Astrocyte of the spinal cord (primary cell): ENCODE measurements at regions not wholly inside any gene's neighbourhood (a gene's known extent, or its start where the extent isn't known, plus 50 kb on each side); places are given as distances from the start of the nearest gene placed in this dataset.
"Not testable (repeated sequence)": the region's sequence is repeated elsewhere in the genome, so short reads cannot be mapped to it uniquely, and the experiment has no call there.

Experiments used
- DNase-seq: peaks from one replicate; pipeline ENCODE4 v3.0.0; 2011; ENCODE audit warnings: low read depth, low spot score
- H3K4me3 ChIP-seq: 2 replicates; pipeline ENCODE4 v1.5.1; 2011; ENCODE audit warnings: low read depth, mild to moderate bottlenecking, low read length, moderate library complexity
- CTCF ChIP-seq: IDR thresholded peaks from 2 replicates; pipeline ENCODE4 v1.5.1; 2012; ENCODE audit warnings: low read depth, mild to moderate bottlenecking, low read length, inconsistent platforms
- in situ Hi-C: cut with HindIII; loops from 2 replicates; pipeline ENCODE4 v1.10.0; 2017; ENCODE audit warnings: low sequenced_read_pairs

DNA sequence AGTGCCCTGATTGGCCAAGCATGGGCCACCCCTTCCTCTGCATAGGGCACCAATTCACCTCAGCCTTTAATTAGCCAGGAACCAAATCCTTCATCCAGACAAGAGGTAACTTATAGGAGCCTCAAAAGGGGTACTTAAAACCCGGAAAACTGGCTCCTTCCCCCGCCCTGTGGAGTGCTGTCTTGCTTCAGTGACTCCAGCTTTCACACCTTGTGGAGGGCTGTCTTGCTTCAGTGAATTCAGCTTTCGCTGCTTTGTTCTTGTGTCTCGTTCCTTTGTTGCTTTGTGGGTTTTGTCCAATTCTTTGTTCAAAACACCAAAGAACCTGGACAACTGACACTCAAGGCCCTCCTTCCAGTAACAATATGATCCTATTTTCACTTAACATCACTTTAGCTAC, 82.2 kb upstream of the FRG1 start:
- in situ Hi-C loops: no loop called here
- no peak overlapping the region for H3K4me3 ChIP-seq
- TF ChIP-seq CTCF: no peak
- no peak for DNase-seq

- no peak for DNase-seq
- in situ Hi-C loops: no loop called here
- no peak overlapping the region for H3K4me3 ChIP-seq
- no peak for TF ChIP-seq CTCF
Observed at GRCh38 chr4:189861101-189861500, 79.6 kb upstream of the FRG1 start.

DNA sequence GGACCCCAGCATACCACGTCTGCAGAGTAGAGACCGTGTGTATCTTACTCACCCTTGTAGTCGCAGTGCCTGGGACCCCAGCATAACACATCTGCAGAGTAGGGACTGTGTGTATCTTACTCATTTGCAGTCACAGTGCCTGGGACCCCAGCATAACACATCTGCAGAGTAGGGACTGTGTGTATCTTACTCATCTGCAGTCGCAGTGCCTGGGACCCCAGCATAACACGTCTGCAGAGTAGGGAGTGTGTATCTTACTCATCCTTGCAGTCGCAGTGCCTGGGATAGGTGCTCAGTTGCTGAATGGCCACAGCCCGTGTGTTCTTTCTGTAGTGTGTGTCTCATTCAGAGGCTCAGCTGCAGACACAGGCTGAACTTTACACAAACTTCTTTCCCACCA, 71.4 kb upstream of the FRG1 start:
- TF ChIP-seq CTCF: no peak
- in situ Hi-C loops: no loop called here
- DNase-seq: no peak
- no peak overlapping the region for H3K4me3 ChIP-seq

GRCh38 chr4:189870511-189871234, 70.0 kb upstream of the FRG1 start:
- in situ Hi-C loops: no loop called here
- TF ChIP-seq CTCF: no peak
- DNase-seq: no peak
- H3K4me3 ChIP-seq: no peak overlapping the region

DNA sequence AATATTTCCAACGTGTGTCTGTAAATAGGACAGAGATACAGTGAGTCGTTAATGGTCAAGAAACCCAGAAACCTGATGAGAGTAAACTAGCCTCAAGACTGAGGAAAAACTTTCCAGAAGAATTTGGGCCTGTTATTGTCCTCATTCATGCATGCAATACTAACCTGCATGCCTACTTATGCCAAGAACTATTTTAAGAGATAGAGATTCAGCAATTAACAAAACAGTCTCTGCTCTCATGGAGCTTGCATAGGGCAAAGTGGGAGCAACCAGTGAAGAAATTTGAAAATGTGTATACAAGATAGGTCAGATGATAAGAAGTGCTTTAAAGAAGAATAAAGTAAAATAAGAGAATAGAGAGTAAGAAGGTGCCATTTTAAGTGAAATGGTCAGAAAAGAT, 66.1 kb upstream of the FRG1 start:
- in situ Hi-C loops: no loop called here
- DNase-seq: no peak
- H3K4me3 ChIP-seq: no peak overlapping the region
- TF ChIP-seq CTCF: no peak

- in situ Hi-C loops, H3K4me3 ChIP-seq: not testable (repeated sequence)
- DNase-seq: peak; percentile 2
Observed at GRCh38 chr4:189881190-189881589, 59.5 kb upstream of the FRG1 start.

- DNase-seq, in situ Hi-C loops: not testable (repeated sequence)
Observed at GRCh38 chr4:189888407-189888806, 52.3 kb upstream of the FRG1 start.

More at GRCh38 chr4:189888407-189888806, 52.3 kb upstream of the FRG1 start:
- H3K4me3 ChIP-seq: not testable (repeated sequence)
